AG09309 (cell line): ENCODE measurements at regions not wholly inside any gene's neighbourhood (a gene's known extent, or its start where the extent isn't known, plus 50 kb on each side); places are given as distances from the start of the nearest gene placed in this dataset.

Source experiments
- DNase-seq: peaks from one replicate; pipeline ENCODE4 v3.0.0-alpha.2; 2010; ENCODE audit warnings: low read depth
- H3K4me3 ChIP-seq: 2 replicates; pipeline ENCODE4 v1.5.1; 2011; ENCODE audit warnings: mild to moderate bottlenecking, low read depth, low read length, moderate library complexity; ENCODE audit not compliant: control insufficient read depth
- CTCF ChIP-seq: IDR thresholded peaks from 2 replicates; pipeline ENCODE4 v1.5.1; 2011; ENCODE audit warnings: mild to moderate bottlenecking, low read depth, low read length, inconsistent platforms; ENCODE audit not compliant: insufficient read depth, control insufficient read depth; ENCODE audit errors: missing control alignments

- DNase-seq: no peak
- no peak for TF ChIP-seq CTCF
- H3K4me3 ChIP-seq: no peak overlapping the region
Observed at GRCh38 chr4:59814402-59815010, 1385.6 kb upstream of the ADGRL3 start.

- TF ChIP-seq CTCF: no peak
- H3K4me3 ChIP-seq: no peak overlapping the region
- no peak for DNase-seq
Observed at GRCh38 chr4:59818656-59819055, 1381.5 kb upstream of the ADGRL3 start.

GRCh38 chr4:59823311-59823710, 1376.8 kb upstream of the ADGRL3 start:
- H3K4me3 ChIP-seq: no peak overlapping the region
- DNase-seq: no peak
- no peak for TF ChIP-seq CTCF

- no peak for DNase-seq
- TF ChIP-seq CTCF: no peak
- H3K4me3 ChIP-seq: no peak overlapping the region
Observed at GRCh38 chr4:59825104-59825503, 1375.0 kb upstream of the ADGRL3 start.

- H3K4me3 ChIP-seq: no peak overlapping the region
- no peak for TF ChIP-seq CTCF
- no peak for DNase-seq
Observed at GRCh38 chr4:59831746-59832145, 1368.4 kb upstream of the ADGRL3 start.

GRCh38 chr4:59834943-59835342, 1365.2 kb upstream of the ADGRL3 start:
- no peak overlapping the region for H3K4me3 ChIP-seq
- no peak for TF ChIP-seq CTCF
- DNase-seq: no peak

GRCh38 chr4:59837751-59838150, 1362.4 kb upstream of the ADGRL3 start:
- H3K4me3 ChIP-seq: no peak overlapping the region
- DNase-seq: no peak
- no peak for TF ChIP-seq CTCF
